ENCODE measurements at regions not wholly inside any gene's neighbourhood (a gene's known extent, or its start where the extent isn't known, plus 50 kb on each side); places are given as distances from the start of the nearest gene placed in this dataset.

DNA sequence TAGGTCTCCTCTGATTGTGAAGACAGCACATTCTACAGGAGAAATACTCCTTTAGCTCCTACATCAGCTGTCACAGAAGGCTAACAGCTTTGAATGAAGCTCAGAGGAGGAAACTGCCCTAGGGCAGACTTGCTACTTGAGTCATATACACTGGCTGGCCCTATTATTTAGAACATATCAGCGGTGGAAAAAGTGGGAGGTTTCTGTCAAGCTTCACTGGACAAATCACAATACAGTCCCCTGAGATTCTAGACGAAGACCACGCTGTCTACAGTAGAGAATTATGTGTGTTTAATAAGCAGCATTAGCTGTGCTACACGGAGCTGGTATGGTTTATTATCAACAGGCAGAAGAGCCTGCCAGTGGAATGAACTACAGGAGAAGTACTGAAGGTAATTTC, 230.9 kb upstream of the FSIP2 start:
- no peak for TF ChIP-seq SNAI2 (CRISPR knock-in tag; IDR thresholded peaks at IDR 0.05)
- no peak for TF ChIP-seq RARB (CRISPR knock-in tag; IDR thresholded peaks at IDR 0.05)
- TF ChIP-seq ZNF70 (CRISPR knock-in tag; IDR thresholded peaks at IDR 0.05), result no peak
- no peak for TF ChIP-seq ZC3H10 (CRISPR knock-in tag; IDR thresholded peaks at IDR 0.05)
- TF ChIP-seq, protein P1, sequence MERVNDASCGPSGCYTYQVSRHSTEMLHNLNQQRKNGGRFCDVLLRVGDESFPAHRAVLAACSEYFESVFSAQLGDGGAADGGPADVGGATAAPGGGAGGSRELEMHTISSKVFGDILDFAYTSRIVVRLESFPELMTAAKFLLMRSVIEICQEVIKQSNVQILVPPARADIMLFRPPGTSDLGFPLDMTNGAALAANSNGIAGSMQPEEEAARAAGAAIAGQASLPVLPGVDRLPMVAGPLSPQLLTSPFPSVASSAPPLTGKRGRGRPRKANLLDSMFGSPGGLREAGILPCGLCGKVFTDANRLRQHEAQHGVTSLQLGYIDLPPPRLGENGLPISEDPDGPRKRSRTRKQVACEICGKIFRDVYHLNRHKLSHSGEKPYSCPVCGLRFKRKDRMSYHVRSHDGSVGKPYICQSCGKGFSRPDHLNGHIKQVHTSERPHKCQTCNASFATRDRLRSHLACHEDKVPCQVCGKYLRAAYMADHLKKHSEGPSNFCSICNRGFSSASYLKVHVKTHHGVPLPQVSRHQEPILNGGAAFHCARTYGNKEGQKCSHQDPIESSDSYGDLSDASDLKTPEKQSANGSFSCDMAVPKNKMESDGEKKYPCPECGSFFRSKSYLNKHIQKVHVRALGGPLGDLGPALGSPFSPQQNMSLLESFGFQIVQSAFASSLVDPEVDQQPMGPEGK (CRISPR knock-in tag; IDR thresholded peaks at IDR 0.05; ENCODE audit: borderline replicate concordance), result no peak
- TF ChIP-seq, protein P2, sequence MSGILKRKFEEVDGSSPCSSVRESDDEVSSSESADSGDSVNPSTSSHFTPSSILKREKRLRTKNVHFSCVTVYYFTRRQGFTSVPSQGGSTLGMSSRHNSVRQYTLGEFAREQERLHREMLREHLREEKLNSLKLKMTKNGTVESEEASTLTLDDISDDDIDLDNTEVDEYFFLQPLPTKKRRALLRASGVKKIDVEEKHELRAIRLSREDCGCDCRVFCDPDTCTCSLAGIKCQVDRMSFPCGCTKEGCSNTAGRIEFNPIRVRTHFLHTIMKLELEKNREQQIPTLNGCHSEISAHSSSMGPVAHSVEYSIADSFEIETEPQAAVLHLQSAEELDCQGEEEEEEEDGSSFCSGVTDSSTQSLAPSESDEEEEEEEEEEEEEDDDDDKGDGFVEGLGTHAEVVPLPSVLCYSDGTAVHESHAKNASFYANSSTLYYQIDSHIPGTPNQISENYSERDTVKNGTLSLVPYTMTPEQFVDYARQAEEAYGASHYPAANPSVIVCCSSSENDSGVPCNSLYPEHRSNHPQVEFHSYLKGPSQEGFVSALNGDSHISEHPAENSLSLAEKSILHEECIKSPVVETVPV (CRISPR knock-in tag; IDR thresholded peaks at IDR 0.05), result no peak
- TF ChIP-seq ZNF565 (CRISPR knock-in tag; conservative IDR thresholded peaks at IDR 0.05; ENCODE audit: low read depth), result no peak
- no peak for TF ChIP-seq GLIS3 (CRISPR knock-in tag; IDR thresholded peaks at IDR 0.05)
- TF ChIP-seq, protein P3, sequence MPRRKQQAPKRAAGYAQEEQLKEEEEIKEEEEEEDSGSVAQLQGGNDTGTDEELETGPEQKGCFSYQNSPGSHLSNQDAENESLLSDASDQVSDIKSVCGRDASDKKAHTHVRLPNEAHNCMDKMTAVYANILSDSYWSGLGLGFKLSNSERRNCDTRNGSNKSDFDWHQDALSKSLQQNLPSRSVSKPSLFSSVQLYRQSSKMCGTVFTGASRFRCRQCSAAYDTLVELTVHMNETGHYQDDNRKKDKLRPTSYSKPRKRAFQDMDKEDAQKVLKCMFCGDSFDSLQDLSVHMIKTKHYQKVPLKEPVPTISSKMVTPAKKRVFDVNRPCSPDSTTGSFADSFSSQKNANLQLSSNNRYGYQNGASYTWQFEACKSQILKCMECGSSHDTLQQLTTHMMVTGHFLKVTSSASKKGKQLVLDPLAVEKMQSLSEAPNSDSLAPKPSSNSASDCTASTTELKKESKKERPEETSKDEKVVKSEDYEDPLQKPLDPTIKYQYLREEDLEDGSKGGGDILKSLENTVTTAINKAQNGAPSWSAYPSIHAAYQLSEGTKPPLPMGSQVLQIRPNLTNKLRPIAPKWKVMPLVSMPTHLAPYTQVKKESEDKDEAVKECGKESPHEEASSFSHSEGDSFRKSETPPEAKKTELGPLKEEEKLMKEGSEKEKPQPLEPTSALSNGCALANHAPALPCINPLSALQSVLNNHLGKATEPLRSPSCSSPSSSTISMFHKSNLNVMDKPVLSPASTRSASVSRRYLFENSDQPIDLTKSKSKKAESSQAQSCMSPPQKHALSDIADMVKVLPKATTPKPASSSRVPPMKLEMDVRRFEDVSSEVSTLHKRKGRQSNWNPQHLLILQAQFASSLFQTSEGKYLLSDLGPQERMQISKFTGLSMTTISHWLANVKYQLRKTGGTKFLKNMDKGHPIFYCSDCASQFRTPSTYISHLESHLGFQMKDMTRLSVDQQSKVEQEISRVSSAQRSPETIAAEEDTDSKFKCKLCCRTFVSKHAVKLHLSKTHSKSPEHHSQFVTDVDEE (CRISPR knock-in tag; IDR thresholded peaks at IDR 0.05), result no peak
- no peak for TF ChIP-seq PPARA (CRISPR knock-in tag; IDR thresholded peaks at IDR 0.05; ENCODE audit: borderline replicate concordance)
- TF ChIP-seq ZNF8 (CRISPR knock-in tag; IDR thresholded peaks at IDR 0.05), result no peak
- TF ChIP-seq ESRRG (CRISPR knock-in tag; IDR thresholded peaks at IDR 0.05), result no peak
- ATAC-seq, result no peak

DNA sequence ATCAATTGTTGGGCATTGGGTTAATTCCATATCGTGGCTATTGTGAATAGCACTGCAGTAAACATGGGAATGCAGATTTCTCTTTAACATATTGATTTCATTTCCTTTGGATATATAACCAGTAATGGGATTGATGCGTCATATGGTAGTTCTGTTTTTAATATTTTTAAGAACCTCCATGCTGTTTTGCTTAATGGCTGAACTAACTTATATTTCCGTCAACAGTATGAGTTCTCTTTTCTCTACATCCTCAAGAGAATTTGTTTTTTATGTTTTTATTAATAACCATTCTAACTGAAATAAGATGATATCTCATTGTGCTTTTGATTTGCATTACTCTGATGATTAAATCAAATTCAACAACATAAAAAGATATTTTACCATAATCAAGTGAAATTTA, 228.5 kb upstream of the FSIP2 start:
- no peak for ATAC-seq

DNA sequence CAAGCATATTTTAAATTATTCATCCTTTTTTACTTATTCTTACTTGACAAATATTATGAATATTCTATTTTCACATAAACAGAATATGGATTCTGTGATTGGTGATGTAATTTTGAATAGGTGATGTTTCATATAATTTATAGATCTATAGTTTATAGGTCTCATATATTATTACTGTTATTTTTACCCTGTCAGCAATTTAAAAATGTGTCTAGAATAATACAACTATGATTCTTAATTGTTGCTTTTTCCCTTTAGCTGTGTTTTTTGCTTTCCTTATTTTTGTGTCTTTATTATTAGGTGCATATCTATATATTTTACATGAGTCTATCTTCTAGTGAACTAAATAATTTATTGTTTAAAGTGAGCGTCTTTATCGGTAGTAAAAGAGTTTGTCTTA, 226.7 kb upstream of the FSIP2 start:
- ATAC-seq, result no peak
- TF ChIP-seq ARNTL (CRISPR knock-in tag; IDR thresholded peaks at IDR 0.05; ENCODE audit: borderline replicate concordance, low read depth) (no peak), TCF4 (CRISPR knock-in tag; IDR thresholded peaks at IDR 0.05; ENCODE audit: borderline replicate concordance) (no peak), ISL1 (CRISPR knock-in tag; IDR thresholded peaks at IDR 0.05) (no peak), ZC3H10 (CRISPR knock-in tag; IDR thresholded peaks at IDR 0.05) (no peak), RARB (CRISPR knock-in tag; IDR thresholded peaks at IDR 0.05) (no peak), ZNF70 (CRISPR knock-in tag; IDR thresholded peaks at IDR 0.05) (no peak), ESRRG (CRISPR knock-in tag; IDR thresholded peaks at IDR 0.05) (no peak), ZNF565 (CRISPR knock-in tag; conservative IDR thresholded peaks at IDR 0.05; ENCODE audit: low read depth) (no peak), TOX (CRISPR knock-in tag; IDR thresholded peaks at IDR 0.05; ENCODE audit: borderline replicate concordance) (no peak), OSR1 (CRISPR knock-in tag; IDR thresholded peaks at IDR 0.05) (no peak)
- TF ChIP-seq, protein P4, sequence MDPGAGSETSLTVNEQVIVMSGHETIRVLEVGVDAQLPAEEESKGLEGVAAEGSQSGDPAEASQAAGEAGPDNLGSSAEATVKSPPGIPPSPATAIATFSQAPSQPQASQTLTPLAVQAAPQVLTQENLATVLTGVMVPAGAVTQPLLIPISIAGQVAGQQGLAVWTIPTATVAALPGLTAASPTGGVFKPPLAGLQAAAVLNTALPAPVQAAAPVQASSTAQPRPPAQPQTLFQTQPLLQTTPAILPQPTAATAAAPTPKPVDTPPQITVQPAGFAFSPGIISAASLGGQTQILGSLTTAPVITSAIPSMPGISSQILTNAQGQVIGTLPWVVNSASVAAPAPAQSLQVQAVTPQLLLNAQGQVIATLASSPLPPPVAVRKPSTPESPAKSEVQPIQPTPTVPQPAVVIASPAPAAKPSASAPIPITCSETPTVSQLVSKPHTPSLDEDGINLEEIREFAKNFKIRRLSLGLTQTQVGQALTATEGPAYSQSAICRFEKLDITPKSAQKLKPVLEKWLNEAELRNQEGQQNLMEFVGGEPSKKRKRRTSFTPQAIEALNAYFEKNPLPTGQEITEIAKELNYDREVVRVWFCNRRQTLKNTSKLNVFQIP (CRISPR knock-in tag; IDR thresholded peaks at IDR 0.05; ENCODE audit: borderline replicate concordance, low read depth), result no peak
- TF ChIP-seq, protein P2 (CRISPR knock-in tag; IDR thresholded peaks at IDR 0.05), result no peak

More for the DNA sequence above, 228.5 kb upstream of the FSIP2 start:
- TF ChIP-seq TOX (CRISPR knock-in tag; IDR thresholded peaks at IDR 0.05; ENCODE audit: borderline replicate concordance), result no peak
- TF ChIP-seq ZC3H10 (CRISPR knock-in tag; IDR thresholded peaks at IDR 0.05), result no peak
- no peak for TF ChIP-seq RARB (CRISPR knock-in tag; IDR thresholded peaks at IDR 0.05)
- TF ChIP-seq, protein P1 (CRISPR knock-in tag; IDR thresholded peaks at IDR 0.05; ENCODE audit: borderline replicate concordance), result no peak

Data from SK-N-SH treated with all-trans-retinoic acid at 6 μM for 48 hours (cell line).